T-helper 2 cell treated with Interferon-gamma antibody and Interleukin-4, amounts not matched to agents 100 ng/mL and 5 ng/mL, for 36 hours (primary cell): ENCODE measurements at regions not wholly inside any gene's neighbourhood (a gene's known extent, or its start where the extent isn't known, plus 50 kb on each side); places are given as distances from the start of the nearest gene placed in this dataset.
"Not testable (repeated sequence)": the region's sequence is repeated elsewhere in the genome, so short reads cannot be mapped to it uniquely, and the experiment has no call there.

Experiments
- intact Hi-C: fragments of 100-400 bp; cut with micrococcal nuclease; formaldehyde crosslinking; loops from one replicate; pipeline ENCODE4 v1.15.1; 2023

- intact Hi-C loops = no loop called here
Observed at GRCh38 chr12:131408484-131408883, 302.4 kb upstream of the SFSWAP start.

DNA sequence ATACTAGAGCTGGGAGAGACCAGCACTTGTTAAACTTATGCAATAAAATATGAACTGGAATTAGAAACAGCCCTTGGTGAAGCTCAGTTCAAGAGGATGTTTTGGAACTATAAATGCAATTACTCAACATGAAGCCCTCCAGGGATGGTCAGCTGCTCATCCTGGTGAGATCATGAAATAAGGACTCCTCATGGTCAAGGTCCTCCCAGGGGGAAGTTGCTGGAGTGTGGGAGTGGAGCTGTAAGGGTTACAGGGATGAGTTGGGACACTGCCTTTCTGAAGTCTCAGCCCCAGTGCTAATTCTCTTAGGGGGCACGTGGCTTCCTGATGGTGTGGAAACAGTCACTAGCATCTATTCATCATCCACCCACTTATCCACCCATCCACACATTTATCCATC, 301.7 kb upstream of the SFSWAP start:
- intact Hi-C loops = no loop called here

DNA sequence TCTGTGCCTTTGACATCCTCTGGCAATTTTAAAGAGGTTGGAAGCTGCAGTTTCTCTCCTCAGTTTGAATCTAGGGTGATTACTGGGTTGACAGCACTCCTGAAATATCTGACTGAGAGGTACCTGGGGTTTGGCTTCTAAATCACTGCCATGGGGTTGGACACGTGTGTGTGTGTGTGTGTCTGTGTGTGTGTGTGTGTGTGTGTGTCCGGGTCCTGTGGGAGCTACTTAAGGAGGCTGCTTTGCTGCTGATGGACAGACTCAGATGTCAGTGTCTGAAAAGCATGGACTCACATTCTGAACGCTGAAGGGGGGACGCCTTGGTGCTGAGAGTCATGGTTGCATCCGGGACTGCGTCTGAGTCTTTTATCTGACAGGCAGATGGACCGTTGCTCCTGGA, 299.1 kb upstream of the SFSWAP start:
- intact Hi-C loops = not testable (repeated sequence)

DNA sequence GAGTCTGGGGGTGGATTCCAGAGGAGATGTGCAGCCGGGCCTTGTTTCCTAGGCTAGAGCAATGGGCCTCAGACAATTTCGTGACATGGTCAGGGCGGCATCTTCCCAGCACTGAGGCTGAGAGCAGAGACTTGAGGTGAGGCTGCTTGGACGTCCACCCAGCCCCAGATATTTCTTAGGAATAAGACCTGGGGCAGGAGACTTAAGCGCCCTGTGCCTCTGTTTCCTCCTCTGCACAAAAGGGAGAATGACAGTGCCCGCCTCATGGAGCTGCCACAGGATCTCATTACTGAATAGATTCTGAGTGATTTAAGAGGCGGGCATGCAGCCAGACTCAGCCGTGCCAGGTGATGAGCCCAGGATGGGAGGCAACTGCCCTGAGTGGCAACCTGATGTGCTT, 297.9 kb upstream of the SFSWAP start:
- intact Hi-C loops = no loop called here

DNA sequence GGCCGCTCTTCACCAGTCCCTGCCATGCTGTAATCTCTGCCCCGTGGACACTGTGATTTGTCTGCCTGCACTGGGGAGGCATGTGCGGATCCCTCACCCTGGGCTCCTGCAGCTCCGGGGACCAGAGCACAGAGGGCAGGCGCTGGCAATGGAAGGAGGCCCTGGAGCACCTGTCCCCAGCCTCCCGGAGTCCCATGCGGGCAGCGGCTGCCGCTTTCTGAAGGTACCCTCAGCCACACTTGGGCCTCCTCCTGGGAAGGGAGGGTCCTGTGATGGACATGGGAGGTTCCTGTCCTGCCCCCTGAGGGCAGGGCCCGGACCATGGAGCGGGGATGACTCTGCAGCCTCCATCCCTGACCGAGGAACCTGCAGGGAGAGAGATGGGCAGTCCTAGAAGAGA, 297.4 kb upstream of the SFSWAP start:
- intact Hi-C loops = no loop called here

DNA sequence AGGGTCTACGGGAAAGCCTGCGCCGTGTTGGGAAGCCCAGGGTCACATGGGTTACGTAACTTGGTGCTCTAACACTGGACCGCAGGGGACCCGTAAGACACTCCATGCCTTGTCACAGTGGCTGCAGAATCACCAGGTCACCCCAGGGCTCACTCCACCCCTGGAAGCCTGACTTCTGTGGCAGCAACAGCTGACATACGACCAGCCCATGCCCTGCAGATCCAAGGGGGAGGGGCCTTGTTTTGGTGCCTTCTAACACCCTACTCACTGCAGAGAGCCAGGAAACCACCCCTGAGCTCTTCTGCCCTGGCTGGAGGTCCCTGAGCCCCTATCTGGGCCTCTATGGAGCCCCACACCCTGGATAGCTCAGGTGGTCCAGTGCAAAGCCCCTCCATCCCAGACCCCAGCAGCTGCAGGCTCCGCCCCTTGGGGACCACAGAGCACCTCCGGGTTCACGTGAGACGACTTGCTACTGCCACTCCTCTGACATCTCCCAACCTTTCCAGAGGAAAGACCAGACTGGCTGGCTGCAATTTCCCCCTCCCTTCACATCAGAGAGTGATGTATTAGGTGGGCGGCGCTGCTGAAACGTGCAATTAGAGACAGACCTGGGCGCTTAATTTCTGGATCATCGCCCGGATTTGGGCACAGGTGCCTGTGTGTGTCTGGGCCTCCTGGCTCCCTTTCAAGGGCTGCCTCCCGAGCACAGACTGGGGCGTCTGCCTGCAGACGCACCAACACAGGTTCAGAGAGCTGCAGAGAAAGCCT, 296.6 kb upstream of the SFSWAP start:
- intact Hi-C loops = not testable (repeated sequence)

DNA sequence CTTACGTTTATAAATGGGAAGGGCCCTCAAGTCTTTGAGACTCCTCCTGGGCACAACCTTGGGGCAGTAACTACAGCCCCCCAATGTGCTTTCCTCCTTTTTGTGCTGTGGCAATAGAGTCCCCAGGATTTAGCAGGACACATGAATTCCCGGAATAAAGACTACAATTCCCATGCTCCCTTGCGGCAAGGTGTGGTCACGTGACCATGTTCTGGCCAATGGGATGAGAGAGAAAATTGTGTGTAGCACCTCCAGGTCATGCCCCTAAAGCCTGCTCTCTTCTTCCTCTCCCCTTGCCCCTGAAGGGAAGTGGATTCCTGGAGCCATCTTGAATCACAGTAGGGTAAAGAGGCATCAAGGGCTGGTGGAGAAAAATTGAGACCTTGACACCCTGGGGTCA, 295.1 kb upstream of the SFSWAP start:
- intact Hi-C loops = no loop called here

GRCh38 chr12:131418121-131418520, 292.8 kb upstream of the SFSWAP start:
- intact Hi-C loops = no loop called here

DNA sequence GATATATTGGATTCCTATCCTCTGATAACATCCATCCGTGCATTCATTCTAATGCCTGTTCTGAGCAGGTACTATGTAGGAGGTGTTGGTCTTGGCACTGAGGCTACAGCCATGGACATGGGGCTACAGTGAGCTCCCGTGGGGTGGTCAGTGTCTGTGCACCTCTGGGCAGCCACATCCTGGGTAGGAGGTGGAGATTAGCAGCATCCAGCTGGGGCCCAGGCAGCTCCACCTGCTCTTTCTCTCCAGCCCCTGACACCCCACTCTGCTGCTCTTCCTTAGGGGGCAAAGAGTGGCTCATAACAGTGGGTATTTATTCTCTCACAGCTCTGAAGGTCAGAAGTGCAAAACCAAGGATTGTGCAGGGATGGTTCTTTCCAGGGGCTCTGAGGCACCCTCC, 292.0 kb upstream of the SFSWAP start:
- intact Hi-C loops = no loop called here

- intact Hi-C loops = no loop called here
Observed at GRCh38 chr12:131420867-131421447, 289.9 kb upstream of the SFSWAP start.

DNA sequence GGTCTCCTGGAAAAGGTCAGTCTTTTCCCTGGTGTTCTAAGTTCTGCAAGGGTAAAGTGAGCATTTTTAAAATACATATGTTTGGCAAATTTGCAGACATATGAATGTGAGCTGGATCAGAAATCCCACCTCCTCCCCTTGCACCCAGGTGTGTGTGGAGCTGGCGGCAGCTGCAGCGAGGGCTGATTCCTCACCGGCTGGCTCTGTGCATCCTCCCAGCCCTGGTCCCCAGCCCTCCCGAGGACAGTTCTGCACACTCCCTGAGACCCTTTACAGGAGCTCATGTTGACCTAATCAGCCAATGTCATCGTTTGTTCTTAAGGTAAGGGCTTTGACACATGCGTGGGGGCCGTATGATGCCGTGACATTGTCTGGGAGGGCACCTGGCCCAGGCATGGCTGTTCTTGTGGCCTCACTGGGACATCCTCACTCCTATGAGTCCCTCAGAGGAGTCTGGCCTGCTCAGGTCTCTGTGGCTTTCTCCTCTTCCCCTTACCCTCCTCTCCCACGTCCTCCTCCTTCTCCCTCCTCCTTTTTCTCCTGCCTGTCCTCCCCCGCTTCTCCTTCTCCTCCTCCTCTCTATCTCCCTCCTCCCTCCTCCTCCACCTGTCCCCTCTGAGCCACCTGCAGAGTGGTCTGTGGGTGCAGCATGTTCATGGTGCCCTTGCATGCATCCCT, 289.2 kb upstream of the SFSWAP start:
- intact Hi-C loops = no loop called here

DNA sequence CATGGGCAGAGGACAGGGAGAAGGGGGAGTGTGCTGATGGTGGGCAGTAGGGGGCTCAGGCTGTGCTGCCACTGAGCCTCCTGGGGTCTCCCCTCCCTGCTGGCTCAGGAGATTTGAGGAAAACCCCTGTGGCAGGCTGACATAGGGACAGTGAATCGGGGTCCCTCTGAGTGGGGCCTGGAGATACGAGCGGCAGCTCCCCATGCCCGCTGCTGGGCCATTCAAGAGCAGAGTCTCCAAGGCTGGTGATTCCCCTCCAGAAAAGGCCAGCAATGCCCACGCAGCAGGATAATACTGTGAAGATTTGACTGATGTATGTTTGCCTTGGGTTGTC, 288.7 kb upstream of the SFSWAP start:
- intact Hi-C loops = no loop called here

GRCh38 chr12:131422744-131423143, 288.1 kb upstream of the SFSWAP start:
- intact Hi-C loops = no loop called here

DNA sequence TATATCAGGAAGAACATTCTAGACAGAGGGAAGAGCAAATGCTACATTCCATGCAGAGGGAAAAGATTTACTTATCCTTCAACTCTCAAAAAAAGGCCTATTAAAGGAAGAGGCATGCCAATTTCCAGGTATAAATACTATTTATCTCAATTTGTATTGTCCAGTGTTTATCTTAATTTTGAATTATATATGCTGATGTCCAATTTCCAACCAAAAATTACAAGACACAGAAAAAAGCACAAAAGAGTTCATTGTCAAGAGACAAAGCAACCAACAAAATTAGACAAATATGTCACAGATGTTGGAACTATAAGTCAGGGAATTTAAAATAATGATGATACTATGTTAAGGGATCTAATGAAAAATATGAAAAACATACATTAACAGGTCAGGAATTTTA, 286.6 kb upstream of the SFSWAP start:
- intact Hi-C loops = no loop called here

DNA sequence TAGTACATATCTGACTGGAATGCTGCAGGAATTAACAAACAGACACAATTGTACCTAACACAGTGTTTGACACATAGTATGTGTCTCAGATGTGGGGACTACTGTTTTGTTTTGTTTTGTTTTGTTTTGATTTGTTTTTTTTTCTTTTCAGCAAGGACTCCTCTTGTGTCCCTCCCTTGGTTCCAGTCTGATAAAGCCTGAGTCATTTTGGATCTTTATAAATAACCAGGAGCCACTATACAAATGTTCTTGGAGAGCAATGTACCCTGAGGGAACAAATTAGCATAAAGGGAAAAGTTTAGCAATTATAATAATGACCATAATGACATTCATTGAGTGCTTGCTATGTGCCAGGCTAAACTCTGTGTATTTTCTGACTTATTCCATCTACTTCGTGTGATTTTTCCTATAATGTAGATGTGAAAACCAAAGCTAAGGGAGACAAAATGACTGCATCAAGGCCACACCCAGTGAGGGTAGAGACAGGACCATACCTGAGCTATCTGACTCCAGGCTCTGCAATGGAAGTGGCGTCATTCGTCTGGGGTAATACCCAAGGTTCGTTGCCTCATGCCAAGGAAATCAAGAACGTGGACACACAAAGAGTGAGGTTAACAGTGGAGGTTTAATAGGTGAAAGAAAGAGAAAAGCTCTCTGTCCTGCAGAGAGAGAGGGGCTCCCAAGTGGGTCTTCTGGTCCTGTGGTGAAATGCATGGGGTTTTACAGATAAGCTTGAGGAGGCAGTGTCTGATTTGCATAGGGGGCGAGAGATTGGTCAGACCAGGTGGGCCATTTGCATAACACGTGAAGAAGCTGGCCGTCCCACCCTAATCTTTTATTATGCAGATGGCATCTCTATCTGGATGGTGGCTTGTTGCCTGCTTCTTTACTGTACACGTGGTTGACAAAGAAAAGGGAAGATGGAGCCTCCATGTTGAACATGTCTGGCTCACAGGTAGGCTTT, 285.5 kb upstream of the SFSWAP start:
- intact Hi-C loops = no loop called here

DNA sequence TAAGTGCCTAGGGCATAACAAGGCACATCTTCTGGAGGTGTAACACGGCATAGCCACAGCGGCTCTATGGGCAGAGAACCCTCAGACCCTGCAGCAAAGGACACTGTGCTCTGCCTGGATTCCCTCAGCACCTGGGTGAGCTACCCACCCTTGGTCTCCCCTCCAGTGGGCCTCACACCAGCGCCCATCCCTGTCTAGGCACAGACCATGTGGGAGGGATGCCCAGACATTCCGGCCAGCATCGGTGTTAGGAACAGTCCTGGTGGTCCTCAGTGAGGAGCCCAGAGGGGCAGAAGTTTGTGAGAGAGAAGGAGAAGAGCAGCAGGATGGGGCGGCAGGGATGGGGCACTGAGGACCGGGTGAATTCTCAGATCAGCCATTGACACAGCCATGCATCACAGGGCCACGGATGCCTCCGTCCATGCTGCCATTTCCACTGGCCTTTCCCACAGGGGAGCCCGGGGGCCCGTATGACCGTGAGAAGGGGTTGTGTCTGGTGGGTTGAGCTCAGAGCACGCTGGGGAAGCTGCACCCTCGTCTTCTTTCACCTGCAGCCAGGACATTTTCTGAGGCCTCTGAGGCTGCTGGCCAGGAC, 282.7 kb upstream of the SFSWAP start:
- intact Hi-C loops = no loop called here

- intact Hi-C loops = not testable (repeated sequence)
Observed at GRCh38 chr12:131429221-131429620, 281.7 kb upstream of the SFSWAP start.

- intact Hi-C loops = not testable (repeated sequence)
Observed at GRCh38 chr12:131429697-131430096, 281.2 kb upstream of the SFSWAP start.

- intact Hi-C loops = no loop called here
Observed at GRCh38 chr12:131430158-131430742, 280.6 kb upstream of the SFSWAP start.

GRCh38 chr12:131431126-131431655, 279.7 kb upstream of the SFSWAP start:
- intact Hi-C loops = not testable (repeated sequence)
